LNCaP clone FGC (cell line): ENCODE measurements at regions not wholly inside any gene's neighbourhood (a gene's known extent, or its start where the extent isn't known, plus 50 kb on each side); places are given as distances from the start of the nearest gene placed in this dataset.

ENCODE experiments used
- DNase-seq: peaks from one replicate; pipeline ENCODE4 v3.0.0-alpha.2; 2011; ENCODE audit warnings: low read depth
- H3K4me3 ChIP-seq: 2 replicates; pipeline ENCODE4 v1.5.1; 2011; ENCODE audit warnings: mild to moderate bottlenecking, low read depth, low read length, control low read depth
- TF ChIP-seq, protein P1 (sequence below): IDR thresholded peaks from 2 replicates; pipeline ENCODE4 v1.5.1; 2012; ENCODE audit warnings: mild to moderate bottlenecking; ENCODE audit not compliant: control insufficient read depth, insufficient read depth; ENCODE audit errors: extremely low read depth

GRCh38 chr6:106792536-106793236, 163.3 kb downstream of the QRSL1 start:
- no peak overlapping the region for H3K4me3 ChIP-seq
- no peak for DNase-seq
- TF ChIP-seq, protein P1, sequence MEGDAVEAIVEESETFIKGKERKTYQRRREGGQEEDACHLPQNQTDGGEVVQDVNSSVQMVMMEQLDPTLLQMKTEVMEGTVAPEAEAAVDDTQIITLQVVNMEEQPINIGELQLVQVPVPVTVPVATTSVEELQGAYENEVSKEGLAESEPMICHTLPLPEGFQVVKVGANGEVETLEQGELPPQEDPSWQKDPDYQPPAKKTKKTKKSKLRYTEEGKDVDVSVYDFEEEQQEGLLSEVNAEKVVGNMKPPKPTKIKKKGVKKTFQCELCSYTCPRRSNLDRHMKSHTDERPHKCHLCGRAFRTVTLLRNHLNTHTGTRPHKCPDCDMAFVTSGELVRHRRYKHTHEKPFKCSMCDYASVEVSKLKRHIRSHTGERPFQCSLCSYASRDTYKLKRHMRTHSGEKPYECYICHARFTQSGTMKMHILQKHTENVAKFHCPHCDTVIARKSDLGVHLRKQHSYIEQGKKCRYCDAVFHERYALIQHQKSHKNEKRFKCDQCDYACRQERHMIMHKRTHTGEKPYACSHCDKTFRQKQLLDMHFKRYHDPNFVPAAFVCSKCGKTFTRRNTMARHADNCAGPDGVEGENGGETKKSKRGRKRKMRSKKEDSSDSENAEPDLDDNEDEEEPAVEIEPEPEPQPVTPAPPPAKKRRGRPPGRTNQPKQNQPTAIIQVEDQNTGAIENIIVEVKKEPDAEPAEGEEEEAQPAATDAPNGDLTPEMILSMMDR = no peak

DNA sequence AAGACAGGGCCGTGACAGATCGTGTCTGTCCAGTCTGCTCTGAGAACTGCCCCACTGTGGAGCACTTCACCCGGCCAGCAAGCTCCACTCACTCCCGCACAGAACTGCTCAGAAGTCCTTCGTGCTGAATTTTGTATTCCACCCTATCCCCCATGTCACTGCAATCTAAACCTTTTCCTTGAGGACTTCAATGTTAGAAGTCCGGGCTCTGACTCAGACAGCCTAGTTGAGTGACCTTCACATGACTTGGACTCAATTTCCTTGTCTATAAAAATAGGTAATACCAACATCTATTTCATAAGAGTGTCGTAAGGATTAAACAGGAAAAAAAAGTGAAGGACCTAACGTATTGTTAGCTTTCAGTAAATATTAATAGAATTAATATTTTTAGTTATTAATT, 161.6 kb downstream of the QRSL1 start:
- no peak for DNase-seq
- TF ChIP-seq, protein P1 = no peak
- H3K4me3 ChIP-seq = no peak overlapping the region

- no peak overlapping the region for H3K4me3 ChIP-seq
- TF ChIP-seq, protein P1 = no peak
- no peak for DNase-seq
Observed at GRCh38 chr6:106790149-106790770, 160.9 kb downstream of the QRSL1 start.

- TF ChIP-seq, protein P1 = no peak
- H3K4me3 ChIP-seq = no peak overlapping the region
- DNase-seq = no peak
Observed at GRCh38 chr6:106789428-106790148, 160.2 kb downstream of the QRSL1 start.

DNA sequence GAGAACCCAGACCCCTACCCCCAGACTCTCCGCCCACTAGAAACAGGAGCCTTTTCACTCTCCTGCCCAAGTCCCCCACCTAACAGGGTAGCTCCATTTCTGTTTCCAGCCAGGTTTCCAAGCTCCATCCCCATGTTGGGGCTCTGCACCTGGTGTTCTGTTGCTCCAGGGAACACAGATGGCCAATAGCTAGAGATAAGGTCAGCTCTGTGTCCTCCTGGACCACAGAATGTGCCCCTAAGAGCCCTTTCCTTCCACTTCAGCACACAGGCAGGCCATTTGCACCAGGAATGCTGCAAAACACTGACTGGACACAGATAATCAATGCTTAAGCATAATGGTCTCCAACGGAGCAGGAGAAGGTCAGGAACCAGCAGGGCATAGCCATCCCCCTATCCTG, 159.4 kb downstream of the QRSL1 start:
- no peak for DNase-seq
- no peak overlapping the region for H3K4me3 ChIP-seq
- TF ChIP-seq, protein P1 = no peak

GRCh38 chr6:106787327-106788196, 158.2 kb downstream of the QRSL1 start:
- no peak for DNase-seq
- H3K4me3 ChIP-seq = no peak overlapping the region
- TF ChIP-seq, protein P1 = no peak
